Left ventricle myocardium superior (tissue), 1 donor: ENCODE measurements at regions not wholly inside any gene's neighbourhood (a gene's known extent, or its start where the extent isn't known, plus 50 kb on each side); places are given as distances from the start of the nearest gene placed in this dataset.

Experiments
- ATAC-seq: fragments of 200-7000 bp; cut with Tn5 transposase; one replicate; pipeline ENCODE4 v1.9.1; 2020; ENCODE audit warnings: mild to moderate bottlenecking, moderate library complexity
- DNase-seq: peaks from one replicate; pipeline ENCODE4 v3.0.0-alpha.2; 2020
- intact Hi-C: fragments of 100-400 bp; cut with micrococcal nuclease; formaldehyde crosslinking; loops from one replicate; pipeline ENCODE4 v1.11.0; 2022
- donor health status: DM: no; HTN: yes; CAD: no; lungs with severe emphysema.

GRCh38 chr20:39445095-39445494 lies 483.0 kb downstream of the DHX35 start:
- intact Hi-C loops, result no loop called here
- DNase-seq (no peak), ATAC-seq (no peak)

DNA sequence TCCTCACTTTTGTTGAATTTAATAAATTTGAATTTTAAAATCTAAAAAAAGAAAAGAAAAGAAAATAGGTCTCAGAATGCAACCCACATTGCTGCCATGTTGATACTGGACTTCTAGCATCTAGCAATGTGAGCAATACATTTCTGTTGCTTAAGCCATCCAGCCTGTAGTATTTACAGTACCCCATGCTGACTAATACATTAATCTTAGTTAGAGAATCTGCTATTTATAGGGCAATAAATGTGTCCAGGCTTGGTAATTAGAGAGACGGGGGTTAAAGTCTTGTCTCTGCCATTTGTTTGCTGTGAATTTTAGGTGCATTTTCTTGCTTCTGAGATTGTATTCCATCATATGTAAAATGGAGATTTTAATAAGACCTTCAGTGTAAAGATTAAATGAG lies 471.3 kb downstream of the DHX35 start:
- no peak for DNase-seq
- ATAC-seq, result no peak
- intact Hi-C loops, result no loop called here

DNA sequence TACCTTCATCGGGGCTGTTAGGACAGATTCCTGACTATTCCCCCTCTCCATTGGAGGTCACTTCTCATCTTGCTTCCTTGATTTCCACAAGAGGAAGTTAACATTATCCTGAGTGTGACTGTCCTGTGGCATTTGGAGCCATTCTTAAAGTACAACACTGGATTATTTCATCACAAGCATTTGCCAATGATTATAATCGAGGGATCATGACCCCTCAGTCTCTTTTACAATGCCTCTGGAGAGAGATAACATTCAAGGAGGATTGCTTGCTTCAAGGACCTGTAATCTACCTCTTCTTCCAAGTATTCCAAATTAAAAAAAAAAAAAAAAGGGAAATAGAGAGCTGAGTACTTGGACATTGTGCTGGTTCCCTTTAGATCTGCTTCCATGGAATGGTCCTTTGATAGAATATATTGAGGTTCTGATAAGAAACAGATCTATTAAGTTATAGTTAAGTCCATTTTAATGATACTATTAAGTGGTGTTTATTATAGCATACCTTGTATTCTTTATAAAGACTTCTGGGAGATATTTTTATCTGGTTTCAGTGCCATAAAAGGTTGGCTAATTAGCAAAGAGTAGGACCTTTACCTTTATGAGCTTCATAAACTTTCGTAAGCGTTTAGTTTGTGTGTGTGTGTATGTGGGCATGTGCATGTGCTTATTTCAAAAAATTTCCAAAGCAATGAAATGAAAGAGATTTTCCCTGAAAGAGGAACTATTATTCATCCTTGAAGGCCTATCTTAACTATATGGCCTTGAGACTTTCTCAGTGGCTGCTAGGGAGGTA lies 469.1 kb downstream of the DHX35 start:
- DNase-seq (no peak), ATAC-seq (no peak)
- intact Hi-C loops, result no loop called here

DNA sequence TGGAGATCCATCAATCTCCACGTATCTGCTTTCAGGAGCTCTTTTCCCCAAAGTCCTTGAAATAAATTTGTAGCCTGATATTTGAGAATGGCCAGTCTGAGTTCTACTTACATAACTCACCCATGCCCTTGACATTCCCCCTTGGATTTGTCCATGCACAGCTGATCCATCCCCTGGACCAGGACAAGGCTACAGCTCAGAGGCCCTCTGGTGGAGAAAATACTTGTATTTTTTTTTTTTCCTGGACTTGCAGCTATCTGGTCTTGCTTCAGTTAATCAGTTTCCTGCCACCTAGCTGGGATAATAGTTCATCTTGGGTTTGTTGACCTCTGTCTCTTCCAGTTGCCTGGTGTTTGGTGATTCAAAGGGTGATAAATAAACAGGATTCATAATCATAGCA lies 467.6 kb downstream of the DHX35 start:
- intact Hi-C loops, result no loop called here
- ATAC-seq, result peak; percentile 31
- no peak for DNase-seq

DNA sequence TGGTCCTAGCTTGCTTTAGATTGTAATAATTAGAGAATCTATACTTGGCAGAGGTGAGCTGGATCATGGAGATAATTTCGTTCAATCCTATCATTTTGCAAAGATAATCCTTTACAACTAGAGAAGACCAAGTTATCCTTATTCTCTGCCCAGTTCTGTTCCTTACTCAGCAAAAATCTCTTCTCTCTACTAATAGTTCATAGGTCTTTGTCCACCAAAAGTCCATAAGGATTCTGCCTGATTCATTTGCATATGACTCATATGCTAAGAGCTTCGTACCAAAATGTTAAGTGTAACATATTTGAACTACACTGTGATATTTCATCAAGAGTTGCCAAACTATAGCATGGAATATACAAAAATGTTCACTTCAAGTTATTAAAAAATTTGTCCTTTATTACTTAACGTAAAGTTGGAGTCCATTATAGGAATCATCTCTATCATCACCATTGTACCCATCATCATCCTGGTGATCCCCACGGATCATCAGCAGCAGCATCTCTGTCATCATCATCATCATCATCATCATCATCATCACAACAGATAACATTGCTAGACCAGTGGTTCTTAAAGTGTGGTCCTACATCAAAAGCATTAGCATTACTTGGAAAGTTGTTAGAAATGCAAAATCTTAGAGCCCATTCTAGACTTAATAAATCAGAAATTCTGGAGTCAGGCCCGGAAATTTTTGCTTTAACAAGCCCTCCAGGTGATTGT lies 463.0 kb downstream of the DHX35 start:
- DNase-seq (no peak), ATAC-seq (no peak)
- intact Hi-C loops, result no loop called here

DNA sequence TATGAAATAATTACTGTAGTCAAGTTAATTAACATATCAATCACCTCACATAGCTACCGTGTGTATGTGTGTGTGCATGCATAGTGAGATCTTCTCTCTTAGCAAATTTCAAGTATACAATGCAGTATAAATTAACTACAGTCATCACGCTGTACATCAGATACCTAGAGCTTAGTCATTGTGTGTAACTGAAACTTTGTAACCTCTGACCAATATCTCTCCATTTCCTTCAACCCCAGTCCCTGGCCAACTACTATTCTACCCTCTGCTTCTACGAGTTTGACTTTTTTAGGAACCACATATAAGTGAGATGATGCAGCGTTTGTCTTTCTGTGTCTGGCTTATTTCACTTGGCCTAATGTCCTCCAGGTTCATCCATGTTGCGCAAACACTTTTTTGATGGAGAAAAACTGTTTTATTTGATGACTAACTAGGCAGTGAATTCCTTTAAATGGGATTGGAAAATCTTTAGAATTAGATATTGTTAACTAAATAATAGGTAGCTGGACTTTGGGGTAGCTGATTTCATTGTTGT lies 459.5 kb downstream of the DHX35 start:
- intact Hi-C loops, result no loop called here
- ATAC-seq (no peak), DNase-seq (no peak)

DNA sequence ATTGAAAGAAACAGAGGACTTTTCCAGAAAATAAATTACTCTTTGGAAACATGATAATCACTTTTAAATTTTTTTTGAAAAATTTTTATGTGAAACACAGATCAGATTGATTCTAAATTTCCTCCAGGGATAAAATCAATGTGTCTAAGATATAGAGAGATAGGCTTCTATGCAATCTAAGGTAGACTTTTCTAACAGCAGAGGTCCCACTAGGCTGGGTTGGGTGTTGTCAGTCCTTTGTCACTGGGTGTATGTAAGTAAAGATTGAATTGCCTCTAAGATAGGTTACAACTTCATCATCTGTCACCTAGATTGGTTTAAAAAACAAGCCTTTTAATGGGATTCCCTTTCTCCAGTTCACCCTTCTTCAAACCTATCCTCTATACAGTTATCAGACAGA lies 449.9 kb downstream of the DHX35 start:
- no peak for DNase-seq
- intact Hi-C loops, result no loop called here
- ATAC-seq, result no peak

- ATAC-seq, result no peak
- DNase-seq, result no peak
- intact Hi-C loops, result no loop called here
These were observed 437.3 kb downstream of the DHX35 start for GRCh38 chr20:39399463-39399862.

- no peak for DNase-seq
- intact Hi-C loops, result no loop called here
- ATAC-seq, result no peak
These were observed 436.5 kb downstream of the DHX35 start for GRCh38 chr20:39398656-39399055.

GRCh38 chr20:39397646-39398045 lies 435.5 kb downstream of the DHX35 start:
- DNase-seq (no peak), ATAC-seq (no peak)
- intact Hi-C loops, result no loop called here

DNA sequence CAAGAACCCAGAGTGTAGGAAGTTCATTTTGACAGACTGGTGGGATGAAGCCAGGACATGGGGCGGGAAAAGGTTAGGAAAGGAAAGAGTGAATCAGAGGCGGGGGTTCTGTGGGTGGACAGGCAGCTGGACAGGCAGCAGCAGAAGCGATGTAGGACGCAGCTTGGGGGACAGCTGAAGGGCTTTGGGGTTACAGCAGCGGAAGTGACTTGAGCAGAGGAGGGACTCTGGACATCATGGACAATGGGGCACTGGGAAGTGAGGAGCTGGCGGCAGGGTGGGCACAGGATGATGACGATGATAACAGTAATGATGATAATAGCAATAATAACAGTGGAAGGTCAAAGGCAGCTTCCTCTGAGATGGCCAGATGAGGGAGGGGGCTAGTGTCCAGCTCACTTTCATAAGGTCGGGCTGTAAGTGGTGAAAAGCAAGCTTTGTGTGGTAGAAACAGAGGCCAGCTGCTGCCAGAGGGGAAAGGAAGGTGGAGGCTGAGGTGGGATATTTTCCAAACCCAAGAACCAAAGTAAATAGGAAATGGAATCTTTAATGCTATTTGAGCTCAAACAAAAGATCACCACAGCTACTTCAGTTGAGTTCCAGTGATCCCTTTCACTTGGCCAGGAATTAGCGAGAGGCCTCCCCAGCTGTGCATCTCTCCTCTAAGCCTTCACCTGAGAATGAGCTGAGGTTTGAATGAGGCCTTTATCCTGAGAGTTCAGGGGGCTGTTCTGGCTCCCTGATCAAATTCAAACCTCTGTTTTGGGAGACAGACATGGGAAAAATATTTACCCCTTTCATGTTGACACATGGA lies 433.5 kb downstream of the DHX35 start:
- no peak for DNase-seq
- ATAC-seq, result no peak
- intact Hi-C loops, result no loop called here

GRCh38 chr20:39394461-39394860 lies 432.3 kb downstream of the DHX35 start:
- intact Hi-C loops, result no loop called here

GRCh38 chr20:39390186-39390585 lies 428.0 kb downstream of the DHX35 start:
- DNase-seq, result no peak

More at GRCh38 chr20:39394461-39394860, 432.3 kb downstream of the DHX35 start:
- DNase-seq, result no peak
- no peak for ATAC-seq

DNA sequence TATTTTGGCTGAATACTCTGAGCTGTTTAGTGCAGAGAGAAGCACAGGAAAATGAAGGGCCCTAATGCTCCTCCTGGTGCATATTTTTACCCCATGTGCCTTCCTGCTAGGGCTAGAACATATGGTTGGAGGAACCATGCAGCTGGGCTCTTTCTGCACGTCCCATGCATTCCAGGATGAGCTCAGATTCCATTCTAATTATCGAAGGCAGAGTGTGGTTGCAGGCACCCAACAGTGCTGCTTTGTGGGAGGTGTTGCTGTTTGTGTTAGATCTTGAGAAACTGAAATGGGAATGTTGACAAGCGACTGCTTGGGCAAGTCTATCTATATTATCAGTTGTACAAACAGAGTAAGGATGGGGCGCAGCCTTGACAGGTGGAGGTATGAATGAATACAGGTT lies 419.5 kb downstream of the DHX35 start:
- DNase-seq (no peak), ATAC-seq (no peak)
- intact Hi-C loops, result no loop called here

More at GRCh38 chr20:39390186-39390585, 428.0 kb downstream of the DHX35 start:
- ATAC-seq, result no peak
- intact Hi-C loops, result no loop called here

- intact Hi-C loops, result no loop called here
- DNase-seq (peak; percentile 53), ATAC-seq (peak; percentile 95)
These were observed 416.6 kb downstream of the DHX35 start for GRCh38 chr20:39378776-39379175.

- intact Hi-C loops, result no loop called here
- peak; percentile 30 for DNase-seq
These were observed 414.6 kb downstream of the DHX35 start for GRCh38 chr20:39376788-39377187.

GRCh38 chr20:39364320-39364719 lies 402.2 kb downstream of the DHX35 start:
- intact Hi-C loops, result no loop called here
- DNase-seq, result no peak
- no peak for ATAC-seq

More at GRCh38 chr20:39376788-39377187, 414.6 kb downstream of the DHX35 start:
- ATAC-seq, result no peak

GRCh38 chr20:39359981-39360620 lies 398.0 kb downstream of the DHX35 start:
- intact Hi-C loops, result no loop called here
- DNase-seq (no peak), ATAC-seq (no peak)

- intact Hi-C loops, result no loop called here
- ATAC-seq (peak; percentile 84), DNase-seq (no peak)
These were observed 395.9 kb downstream of the DHX35 start for GRCh38 chr20:39358052-39358451.
